H1 (cell line): ENCODE measurements at regions not wholly inside any gene's neighbourhood (a gene's known extent, or its start where the extent isn't known, plus 50 kb on each side); places are given as distances from the start of the nearest gene placed in this dataset.

Experiments used
- HDAC2 ChIP-seq, 2 experiments: fragments of 300-600 bp in 1 of 2; sonication (generic) in 1 of 2; IDR thresholded peaks; 2 replicates each; pipeline ENCODE4 v1.6.1; 2011 to 2012; ENCODE audit warnings: low read depth in 2 of 2, low read length in 2 of 2, mild to moderate bottlenecking in 2 of 2, moderate library complexity in 2 of 2, borderline replicate concordance in 1 of 2, inconsistent platforms in 1 of 2
- MAFK ChIP-seq: IDR thresholded peaks from 2 replicates; pipeline ENCODE4 v1.6.1; 2012; ENCODE audit warnings: low read depth, mild to moderate bottlenecking, improper control_type of control experiment, low read length
- YY1 ChIP-seq: IDR thresholded peaks from 2 replicates; pipeline ENCODE4 v1.6.1; 2011; ENCODE audit warnings: low read depth, mild to moderate bottlenecking, low read length
- TF ChIP-seq, protein P1 (sequence below): fragments of 300-600 bp; sonication (generic); IDR thresholded peaks from 2 replicates; pipeline ENCODE4 v1.7.1; 2012; ENCODE audit warnings: low read length, moderate library complexity, mild to moderate bottlenecking, inconsistent platforms; ENCODE audit not compliant: insufficient replicate concordance
- TF ChIP-seq, protein P2 (sequence below): IDR thresholded peaks from 2 replicates; pipeline ENCODE4 v1.6.1; 2011; ENCODE audit warnings: low read length, improper control_type of control experiment

DNA sequence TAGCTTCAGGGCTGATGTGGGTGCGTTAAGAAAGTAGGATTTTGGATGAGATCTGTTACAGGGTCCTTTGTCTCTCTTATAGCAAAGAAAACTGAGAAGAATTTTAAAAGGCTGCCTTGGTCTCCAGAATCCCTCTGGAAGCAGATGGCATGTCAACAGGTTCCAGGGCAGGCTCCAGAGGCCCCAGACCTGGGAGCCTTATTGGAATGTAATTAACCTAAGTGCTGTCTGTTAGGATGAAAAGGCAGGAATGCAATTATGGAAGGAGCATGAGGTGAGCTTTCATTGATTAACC is 97.2 kb upstream of the PKDCC start (continued):
- TF ChIP-seq, protein P1, sequence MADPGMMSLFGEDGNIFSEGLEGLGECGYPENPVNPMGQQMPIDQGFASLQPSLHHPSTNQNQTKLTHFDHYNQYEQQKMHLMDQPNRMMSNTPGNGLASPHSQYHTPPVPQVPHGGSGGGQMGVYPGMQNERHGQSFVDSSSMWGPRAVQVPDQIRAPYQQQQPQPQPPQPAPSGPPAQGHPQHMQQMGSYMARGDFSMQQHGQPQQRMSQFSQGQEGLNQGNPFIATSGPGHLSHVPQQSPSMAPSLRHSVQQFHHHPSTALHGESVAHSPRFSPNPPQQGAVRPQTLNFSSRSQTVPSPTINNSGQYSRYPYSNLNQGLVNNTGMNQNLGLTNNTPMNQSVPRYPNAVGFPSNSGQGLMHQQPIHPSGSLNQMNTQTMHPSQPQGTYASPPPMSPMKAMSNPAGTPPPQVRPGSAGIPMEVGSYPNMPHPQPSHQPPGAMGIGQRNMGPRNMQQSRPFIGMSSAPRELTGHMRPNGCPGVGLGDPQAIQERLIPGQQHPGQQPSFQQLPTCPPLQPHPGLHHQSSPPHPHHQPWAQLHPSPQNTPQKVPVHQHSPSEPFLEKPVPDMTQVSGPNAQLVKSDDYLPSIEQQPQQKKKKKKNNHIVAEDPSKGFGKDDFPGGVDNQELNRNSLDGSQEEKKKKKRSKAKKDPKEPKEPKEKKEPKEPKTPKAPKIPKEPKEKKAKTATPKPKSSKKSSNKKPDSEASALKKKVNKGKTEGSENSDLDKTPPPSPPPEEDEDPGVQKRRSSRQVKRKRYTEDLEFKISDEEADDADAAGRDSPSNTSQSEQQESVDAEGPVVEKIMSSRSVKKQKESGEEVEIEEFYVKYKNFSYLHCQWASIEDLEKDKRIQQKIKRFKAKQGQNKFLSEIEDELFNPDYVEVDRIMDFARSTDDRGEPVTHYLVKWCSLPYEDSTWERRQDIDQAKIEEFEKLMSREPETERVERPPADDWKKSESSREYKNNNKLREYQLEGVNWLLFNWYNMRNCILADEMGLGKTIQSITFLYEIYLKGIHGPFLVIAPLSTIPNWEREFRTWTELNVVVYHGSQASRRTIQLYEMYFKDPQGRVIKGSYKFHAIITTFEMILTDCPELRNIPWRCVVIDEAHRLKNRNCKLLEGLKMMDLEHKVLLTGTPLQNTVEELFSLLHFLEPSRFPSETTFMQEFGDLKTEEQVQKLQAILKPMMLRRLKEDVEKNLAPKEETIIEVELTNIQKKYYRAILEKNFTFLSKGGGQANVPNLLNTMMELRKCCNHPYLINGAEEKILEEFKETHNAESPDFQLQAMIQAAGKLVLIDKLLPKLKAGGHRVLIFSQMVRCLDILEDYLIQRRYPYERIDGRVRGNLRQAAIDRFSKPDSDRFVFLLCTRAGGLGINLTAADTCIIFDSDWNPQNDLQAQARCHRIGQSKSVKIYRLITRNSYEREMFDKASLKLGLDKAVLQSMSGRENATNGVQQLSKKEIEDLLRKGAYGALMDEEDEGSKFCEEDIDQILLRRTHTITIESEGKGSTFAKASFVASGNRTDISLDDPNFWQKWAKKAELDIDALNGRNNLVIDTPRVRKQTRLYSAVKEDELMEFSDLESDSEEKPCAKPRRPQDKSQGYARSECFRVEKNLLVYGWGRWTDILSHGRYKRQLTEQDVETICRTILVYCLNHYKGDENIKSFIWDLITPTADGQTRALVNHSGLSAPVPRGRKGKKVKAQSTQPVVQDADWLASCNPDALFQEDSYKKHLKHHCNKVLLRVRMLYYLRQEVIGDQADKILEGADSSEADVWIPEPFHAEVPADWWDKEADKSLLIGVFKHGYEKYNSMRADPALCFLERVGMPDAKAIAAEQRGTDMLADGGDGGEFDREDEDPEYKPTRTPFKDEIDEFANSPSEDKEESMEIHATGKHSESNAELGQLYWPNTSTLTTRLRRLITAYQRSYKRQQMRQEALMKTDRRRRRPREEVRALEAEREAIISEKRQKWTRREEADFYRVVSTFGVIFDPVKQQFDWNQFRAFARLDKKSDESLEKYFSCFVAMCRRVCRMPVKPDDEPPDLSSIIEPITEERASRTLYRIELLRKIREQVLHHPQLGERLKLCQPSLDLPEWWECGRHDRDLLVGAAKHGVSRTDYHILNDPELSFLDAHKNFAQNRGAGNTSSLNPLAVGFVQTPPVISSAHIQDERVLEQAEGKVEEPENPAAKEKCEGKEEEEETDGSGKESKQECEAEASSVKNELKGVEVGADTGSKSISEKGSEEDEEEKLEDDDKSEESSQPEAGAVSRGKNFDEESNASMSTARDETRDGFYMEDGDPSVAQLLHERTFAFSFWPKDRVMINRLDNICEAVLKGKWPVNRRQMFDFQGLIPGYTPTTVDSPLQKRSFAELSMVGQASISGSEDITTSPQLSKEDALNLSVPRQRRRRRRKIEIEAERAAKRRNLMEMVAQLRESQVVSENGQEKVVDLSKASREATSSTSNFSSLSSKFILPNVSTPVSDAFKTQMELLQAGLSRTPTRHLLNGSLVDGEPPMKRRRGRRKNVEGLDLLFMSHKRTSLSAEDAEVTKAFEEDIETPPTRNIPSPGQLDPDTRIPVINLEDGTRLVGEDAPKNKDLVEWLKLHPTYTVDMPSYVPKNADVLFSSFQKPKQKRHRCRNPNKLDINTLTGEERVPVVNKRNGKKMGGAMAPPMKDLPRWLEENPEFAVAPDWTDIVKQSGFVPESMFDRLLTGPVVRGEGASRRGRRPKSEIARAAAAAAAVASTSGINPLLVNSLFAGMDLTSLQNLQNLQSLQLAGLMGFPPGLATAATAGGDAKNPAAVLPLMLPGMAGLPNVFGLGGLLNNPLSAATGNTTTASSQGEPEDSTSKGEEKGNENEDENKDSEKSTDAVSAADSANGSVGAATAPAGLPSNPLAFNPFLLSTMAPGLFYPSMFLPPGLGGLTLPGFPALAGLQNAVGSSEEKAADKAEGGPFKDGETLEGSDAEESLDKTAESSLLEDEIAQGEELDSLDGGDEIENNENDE = no peak
- TF ChIP-seq YY1 = no peak
- TF ChIP-seq MAFK = no peak
- TF ChIP-seq, protein P2, sequence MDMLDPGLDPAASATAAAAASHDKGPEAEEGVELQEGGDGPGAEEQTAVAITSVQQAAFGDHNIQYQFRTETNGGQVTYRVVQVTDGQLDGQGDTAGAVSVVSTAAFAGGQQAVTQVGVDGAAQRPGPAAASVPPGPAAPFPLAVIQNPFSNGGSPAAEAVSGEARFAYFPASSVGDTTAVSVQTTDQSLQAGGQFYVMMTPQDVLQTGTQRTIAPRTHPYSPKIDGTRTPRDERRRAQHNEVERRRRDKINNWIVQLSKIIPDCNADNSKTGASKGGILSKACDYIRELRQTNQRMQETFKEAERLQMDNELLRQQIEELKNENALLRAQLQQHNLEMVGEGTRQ = no peak
- no peak for TF ChIP-seq HDAC2 (IDR thresholded peaks at IDR 0.05; ENCODE audit: borderline replicate concordance in 1 of 2, low read depth in 2 of 2, low read length in 2 of 2)
